ENCODE measurements at regions not wholly inside any gene's neighbourhood (a gene's known extent, or its start where the extent isn't known, plus 50 kb on each side); places are given as distances from the start of the nearest gene placed in this dataset.
"Not testable (repeated sequence)": the region's sequence is repeated elsewhere in the genome, so short reads cannot be mapped to it uniquely, and the experiment has no call there.

GRCh38 chr12:93008044-93008778 is 79.1 kb upstream of the EEA1 start:
- Mint-ChIP-seq H3K4me1 (peaks cover 13% of the 10 kb centered on the region), H3K4me3 (no peak overlapping the region), H3K27me3 (ENCODE audit: low read depth) (peaks cover 3% of the 10 kb centered on the region), H3K9me3 (no peaks in the 10 kb centered on the region), H3K36me3 (ENCODE audit: low read depth) (no peaks in the 10 kb centered on the region), H3K27ac (no peak overlapping the region)
- no peak for TF ChIP-seq CTCF (IDR thresholded peaks at IDR 0.05; ENCODE audit: unreplicated experiment in 3 of 3)

GRCh38 chr12:93008880-93009279 is 79.8 kb upstream of the EEA1 start:
- not testable (repeated sequence) for H3K27me3 Mint-ChIP-seq (ENCODE audit: low read depth); H3K4me3 Mint-ChIP-seq; H3K9me3 Mint-ChIP-seq; H3K36me3 Mint-ChIP-seq (ENCODE audit: low read depth); H3K4me1 Mint-ChIP-seq; H3K27ac Mint-ChIP-seq

GRCh38 chr12:93009533-93009932 is 80.4 kb upstream of the EEA1 start:
- H3K4me1 Mint-ChIP-seq: peaks cover 4% of the 10 kb centered on the region
- H3K27me3 Mint-ChIP-seq (ENCODE audit: low read depth): peaks cover 4% of the 10 kb centered on the region
- no peak overlapping the region for H3K27ac Mint-ChIP-seq
- no peaks in the 10 kb centered on the region for H3K36me3 Mint-ChIP-seq (ENCODE audit: low read depth)
- no peak for TF ChIP-seq CTCF (IDR thresholded peaks at IDR 0.05; ENCODE audit: unreplicated experiment in 3 of 3)
- H3K9me3 Mint-ChIP-seq: no peaks in the 10 kb centered on the region
- no peak overlapping the region for H3K4me3 Mint-ChIP-seq

- Mint-ChIP-seq H3K4me1 (peaks cover 4% of the 10 kb centered on the region), H3K36me3 (ENCODE audit: low read depth) (no peaks in the 10 kb centered on the region), H3K9me3 (no peaks in the 10 kb centered on the region)
These were observed 81.4 kb upstream of the EEA1 start for GRCh38 chr12:93010461-93010860.

GRCh38 chr12:93011100-93011499 is 82.0 kb upstream of the EEA1 start:
- Mint-ChIP-seq H3K9me3 (no peaks in the 10 kb centered on the region), H3K36me3 (ENCODE audit: low read depth) (no peaks in the 10 kb centered on the region), H3K27me3 (ENCODE audit: low read depth) (peaks cover 6% of the 10 kb centered on the region), H3K27ac (no peak overlapping the region), H3K4me1 (peaks cover 10% of the 10 kb centered on the region), H3K4me3 (no peak overlapping the region)
- no peak for TF ChIP-seq CTCF (IDR thresholded peaks at IDR 0.05; ENCODE audit: unreplicated experiment in 3 of 3)

More at GRCh38 chr12:93010461-93010860, 81.4 kb upstream of the EEA1 start:
- H3K4me3 Mint-ChIP-seq: no peak overlapping the region
- H3K27me3 Mint-ChIP-seq (ENCODE audit: low read depth): peaks cover 6% of the 10 kb centered on the region
- no peak for TF ChIP-seq CTCF (IDR thresholded peaks at IDR 0.05; ENCODE audit: unreplicated experiment in 3 of 3)
- no peak overlapping the region for H3K27ac Mint-ChIP-seq

GRCh38 chr12:93015871-93016751 is 87.0 kb upstream of the EEA1 start:
- Mint-ChIP-seq H3K9me3 (no peaks in the 10 kb centered on the region), H3K4me3 (no peak overlapping the region), H3K4me1 (peaks cover 8% of the 10 kb centered on the region), H3K27ac (peak overlapping the region; percentile 28 to 89 (median 76)), H3K36me3 (ENCODE audit: low read depth) (no peaks in the 10 kb centered on the region), H3K27me3 (ENCODE audit: low read depth) (peaks cover 6% of the 10 kb centered on the region)
- TF ChIP-seq CTCF (IDR thresholded peaks at IDR 0.05; ENCODE audit: unreplicated experiment in 3 of 3): no peak

Data from nephron (organoid).